SK-N-SH (cell line): ENCODE measurements at regions not wholly inside any gene's neighbourhood (a gene's known extent, or its start where the extent isn't known, plus 50 kb on each side); places are given as distances from the start of the nearest gene placed in this dataset.
"Not testable (repeated sequence)": the region's sequence is repeated elsewhere in the genome, so short reads cannot be mapped to it uniquely, and the experiment has no call there.

Experiments
- CTCF ChIA-PET: fragments of 300-600, 350-600 bp; formaldehyde crosslinking; extraction: SDS; loops from one replicate; lab custom pipeline; 2021; lab: Yijun Ruan, JAX
- POLR2A ChIA-PET: fragments of 350-600 bp; sonication (Branson Sonifier 250); formaldehyde crosslinking; extraction: SDS; loops from one replicate; lab custom pipeline; 2020; ENCODE audit warnings: antibody characterized with exemption, inconsistent platforms; lab: Yijun Ruan, JAX
- DNase-seq: peaks from one replicate; pipeline ENCODE4 v3.0.0; 2012
- H2AFZ ChIP-seq: fragments of 200-600 bp; sonication (generic); 2 replicates; pipeline ENCODE4 v1.8.1; 2016; ENCODE audit warnings: antibody characterized with exemption, mild to moderate bottlenecking, low read depth
- H3F3A ChIP-seq: fragments of 200-600 bp; sonication (generic); replicated peaks from 2 replicates; pipeline ENCODE3; 2016; ENCODE audit warnings: antibody characterized with exemption, mild to moderate bottlenecking; ENCODE audit not compliant: insufficient read depth
- H3K27ac ChIP-seq, 2 experiments: fragments of 200-500 bp in 1 of 2; fragments of 200-600 bp in 1 of 2; sonication (Bioruptor generic) in 1 of 2; sonication (generic), shearing (Covaris generic) in 1 of 2; 2 replicates each; pipeline versions ENCODE4 v1.5.1 to v1.6.1; 2014 to 2016; ENCODE audit warnings: low read depth in 2 of 2, inconsistent platforms in 1 of 2, low read length in 1 of 2, mild to moderate bottlenecking in 1 of 2, mixed read lengths in 1 of 2
- H3K27me3 ChIP-seq: fragments of 200-600 bp; sonication (generic), shearing (Covaris generic); 2 replicates; pipeline ENCODE4 v1.6.1; 2016; ENCODE audit warnings: mixed run types; ENCODE audit not compliant: insufficient read depth
- H3K36me3 ChIP-seq, 2 experiments: fragments of 200-500 bp in 1 of 2; fragments of 200-600 bp in 1 of 2; sonication (Bioruptor generic) in 1 of 2; sonication (generic) in 1 of 2; replicated peaks in 1 of 2; 2 replicates each; pipeline versions ENCODE3 to v1.5.1; 2014 to 2016; ENCODE audit warnings: low read length in 1 of 2, mild to moderate bottlenecking in 1 of 2; ENCODE audit not compliant: insufficient read depth in 2 of 2, control insufficient read depth in 1 of 2
- H3K4me1 ChIP-seq, 2 experiments: fragments of 200-500 bp in 1 of 2; fragments of 200-600 bp in 1 of 2; sonication (Bioruptor generic) in 1 of 2; sonication (generic), shearing (Covaris generic) in 1 of 2; 2 replicates each; pipeline versions ENCODE4 v1.5.1 to v1.6.1; 2014 to 2016; ENCODE audit warnings: low read depth in 1 of 2, low read length in 1 of 2, mixed run types in 1 of 2; ENCODE audit not compliant: insufficient read depth in 2 of 2, control insufficient read depth in 1 of 2
- H3K4me2 ChIP-seq: fragments of 200-600 bp; sonication (generic), shearing (Covaris generic); 2 replicates; pipeline ENCODE4 v1.6.1; 2017; ENCODE audit warnings: mixed run types
- H3K4me3 ChIP-seq, 2 experiments: fragments of 200-500 bp in 1 of 2; fragments of 200-600 bp in 1 of 2; sonication (Bioruptor generic) in 1 of 2; sonication (generic), shearing (Covaris generic) in 1 of 2; 2 replicates each; pipeline versions ENCODE4 v1.5.1 to v1.8.1; 2014 to 2016; ENCODE audit warnings: low read depth in 2 of 2, inconsistent platforms in 1 of 2, low read length in 1 of 2, mild to moderate bottlenecking in 1 of 2, mixed read lengths in 1 of 2, moderate library complexity in 1 of 2
- H3K79me2 ChIP-seq: fragments of 200-600 bp; sonication (generic); 2 replicates; pipeline ENCODE4 v1.8.1; 2017; ENCODE audit warnings: mild to moderate bottlenecking; ENCODE audit not compliant: insufficient read depth
- H3K9ac ChIP-seq: fragments of 200-600 bp; sonication (generic); 2 replicates; pipeline ENCODE4 v1.6.1; 2017; ENCODE audit warnings: mixed run types
- H3K9me2 ChIP-seq: fragments of 200-600 bp; sonication (generic); 2 replicates; pipeline ENCODE4 v1.6.1; 2017; ENCODE audit warnings: mixed run types
- H3K9me3 ChIP-seq: fragments of 200-600 bp; sonication (generic); 2 replicates; pipeline ENCODE4 v1.6.1; 2017; ENCODE audit warnings: mixed run types, mild to moderate bottlenecking, moderate library complexity
- H4K20me1 ChIP-seq: fragments of 200-600 bp; sonication (generic); 2 replicates; pipeline ENCODE4 v1.6.1; 2017; ENCODE audit warnings: mild to moderate bottlenecking, mixed run types; ENCODE audit not compliant: insufficient read depth
- WGBS: methylation state at CpG from one replicate; pipeline ENCODE4 v1.1.6; 2017; ENCODE audit warnings: low lambda C conversion rate; 5-methylcytosine and 5-hydroxymethylcytosine counted together

DNA sequence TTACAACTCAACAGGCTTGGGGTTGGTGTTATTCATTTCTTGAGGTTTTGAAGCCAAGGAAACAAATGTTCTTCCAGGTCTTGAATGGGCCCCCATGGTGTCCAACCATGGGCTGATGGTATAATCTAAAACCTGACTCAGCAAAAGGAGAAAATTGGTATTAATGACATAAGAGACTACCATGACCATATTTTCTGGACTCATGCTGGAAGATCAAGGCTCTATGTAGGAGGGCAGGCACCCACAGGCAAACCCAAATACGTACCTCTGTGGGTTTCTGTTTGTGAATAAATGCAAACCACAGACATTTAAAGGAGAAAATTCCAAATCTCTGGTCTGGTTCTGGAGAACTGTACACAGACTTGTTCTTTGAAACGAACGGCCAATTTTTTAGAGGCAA lies 135.1 kb upstream of the VOPP1 start:
- H3K4me3 ChIP-seq, H4K20me1 ChIP-seq, H3K36me3 ChIP-seq, H3K9me2 ChIP-seq, POLR2A ChIA-PET, H3K27me3 ChIP-seq, H3K9me3 ChIP-seq, CTCF ChIA-PET, H3K4me1 ChIP-seq, H3K4me2 ChIP-seq, H3K9ac ChIP-seq, DNase-seq, H3K79me2 ChIP-seq, H2AFZ ChIP-seq, H3K27ac ChIP-seq, H3F3A ChIP-seq: not testable (repeated sequence)
- WGBS = 29% methylated on average over 3 of the region's 3 CpGs

DNA sequence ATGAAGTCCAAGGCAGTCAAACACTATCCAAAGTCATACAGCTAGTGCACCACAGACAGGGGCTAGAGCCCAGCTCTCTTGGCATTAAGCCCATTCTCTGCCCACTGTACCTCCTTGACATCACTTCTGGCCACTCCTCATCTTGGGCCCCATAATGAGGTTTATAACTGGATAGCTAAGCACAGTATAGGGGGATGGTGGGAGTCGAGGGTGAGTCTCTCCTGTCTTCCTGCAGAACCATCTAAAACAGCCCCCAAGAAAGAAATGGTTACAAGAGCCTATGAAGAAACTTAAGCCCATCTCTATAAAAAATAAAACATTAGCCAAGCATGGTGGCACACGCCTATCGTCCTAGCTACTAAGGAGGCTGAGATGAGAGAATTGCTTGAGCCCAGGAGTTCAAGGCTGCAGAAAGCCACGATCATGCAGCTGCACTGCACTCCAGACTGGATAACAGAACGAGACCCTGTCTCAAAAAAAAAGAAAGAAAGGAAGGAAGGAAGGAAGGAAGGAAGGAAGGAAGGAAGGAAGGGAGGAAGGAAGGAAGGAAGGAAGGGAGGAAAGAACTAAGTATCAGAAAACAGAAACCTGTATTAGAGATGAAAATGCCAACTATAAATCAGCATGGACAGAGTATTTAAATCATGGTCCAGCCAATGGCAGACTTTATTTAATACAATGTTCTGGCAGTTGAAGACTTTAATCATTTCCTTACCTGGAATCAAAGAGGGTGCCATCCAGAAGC lies 134.3 kb upstream of the VOPP1 start:
- CTCF ChIA-PET, H3K27me3 ChIP-seq, H3K36me3 ChIP-seq, H2AFZ ChIP-seq, H3K4me3 ChIP-seq, H3K79me2 ChIP-seq, H3F3A ChIP-seq, H3K9me2 ChIP-seq, H3K27ac ChIP-seq, DNase-seq, H4K20me1 ChIP-seq, H3K9me3 ChIP-seq, H3K9ac ChIP-seq, H3K4me1 ChIP-seq, POLR2A ChIA-PET, H3K4me2 ChIP-seq: not testable (repeated sequence)
- 16% methylated on average over 5 of the region's 5 CpGs for whole genome bisulfite sequencing

DNA sequence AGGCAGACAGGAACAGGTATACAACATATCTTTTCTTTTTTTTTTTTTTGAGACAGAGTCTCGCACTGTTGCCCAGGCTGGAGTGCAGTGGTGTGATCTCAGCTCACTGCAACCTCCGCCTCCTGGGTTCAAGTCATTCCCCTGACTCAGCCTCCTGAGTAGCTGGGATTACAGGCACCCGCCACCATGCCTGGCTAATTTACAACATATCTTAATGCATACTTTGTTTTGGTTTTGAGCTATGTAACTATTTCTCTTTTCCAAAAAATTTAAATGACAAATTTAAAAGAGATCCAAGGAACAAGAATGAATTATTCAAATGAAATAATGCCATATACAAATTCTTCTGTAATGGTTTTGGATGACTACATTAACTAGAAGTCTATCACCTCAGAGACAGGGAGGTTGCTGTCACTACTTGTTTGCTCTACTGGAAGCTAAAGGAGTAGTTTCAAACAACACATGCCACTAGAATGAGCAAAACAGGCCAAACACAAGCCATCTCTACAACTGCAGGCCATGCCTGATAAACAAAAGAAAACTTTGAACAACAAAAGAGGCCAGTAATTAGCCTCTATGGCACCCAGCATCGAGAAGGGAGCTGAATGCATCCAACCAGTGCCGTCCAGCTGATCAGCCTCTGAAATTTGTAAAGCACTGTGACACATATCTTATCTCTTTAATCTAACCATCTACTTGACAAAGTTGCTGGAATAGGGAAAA lies 133.6 kb upstream of the VOPP1 start:
- 19% methylated on average over 5 of the region's 5 CpGs for WGBS
- POLR2A ChIA-PET, H3K9me3 ChIP-seq: not testable (repeated sequence)

DNA sequence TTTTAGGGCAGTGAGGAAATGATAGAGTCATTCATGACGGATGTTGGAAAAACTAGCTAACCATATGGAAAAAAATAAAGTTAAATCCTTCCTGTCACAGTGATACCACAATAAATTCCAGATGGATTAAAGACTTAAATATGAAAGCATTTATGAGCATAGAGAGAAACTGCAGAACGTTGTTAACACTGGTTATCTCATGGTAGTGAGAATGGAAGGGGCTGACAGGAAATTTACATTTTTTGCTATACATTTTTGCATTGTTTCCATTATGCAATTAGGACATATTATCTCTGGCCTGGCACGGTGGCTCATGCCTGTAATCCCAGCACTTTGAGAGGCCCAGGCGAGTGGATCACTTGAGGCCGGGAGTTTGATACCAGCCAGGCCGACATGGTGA lies 130.5 kb upstream of the VOPP1 start:
- H3K4me3 ChIP-seq, H3K9me3 ChIP-seq, H3F3A ChIP-seq, H3K79me2 ChIP-seq, H2AFZ ChIP-seq, H3K36me3 ChIP-seq, CTCF ChIA-PET, POLR2A ChIA-PET, H3K9me2 ChIP-seq, H3K4me1 ChIP-seq, H3K4me2 ChIP-seq, H3K9ac ChIP-seq, H3K27ac ChIP-seq, H3K27me3 ChIP-seq, H4K20me1 ChIP-seq, DNase-seq: not testable (repeated sequence)
- WGBS = 51% methylated on average over 6 of the region's 6 CpGs

More for the DNA sequence above, 133.6 kb upstream of the VOPP1 start:
- H3K4me2 ChIP-seq, H2AFZ ChIP-seq, H3K9ac ChIP-seq, H3K4me1 ChIP-seq, H3K4me3 ChIP-seq, H3K27ac ChIP-seq, H4K20me1 ChIP-seq, H3K9me2 ChIP-seq, H3K27me3 ChIP-seq, H3F3A ChIP-seq, H3K36me3 ChIP-seq, DNase-seq, CTCF ChIA-PET, H3K79me2 ChIP-seq: not testable (repeated sequence)

DNA sequence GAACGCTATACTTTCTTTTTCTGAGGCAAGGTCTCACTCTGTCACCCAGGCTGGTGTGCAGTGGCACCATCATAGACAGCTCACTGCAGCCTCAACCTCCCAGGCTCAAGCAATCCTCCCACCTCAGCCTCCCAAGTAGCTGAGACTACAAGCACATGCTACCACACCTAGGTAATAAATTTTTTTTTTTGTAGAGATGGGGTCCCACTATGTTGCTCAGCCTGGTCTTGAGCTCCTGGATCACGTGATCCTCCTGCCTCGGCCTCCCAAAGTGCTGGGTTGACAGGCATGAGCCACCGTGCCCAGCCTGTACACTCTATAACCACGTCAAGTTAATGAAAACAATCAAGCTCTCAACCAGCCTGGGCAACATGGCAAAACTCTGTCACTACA lies 127.1 kb upstream of the VOPP1 start:
- POLR2A ChIA-PET, H3K4me1 ChIP-seq, H3K4me3 ChIP-seq, H3K27me3 ChIP-seq, H3K9me2 ChIP-seq, H3F3A ChIP-seq, H4K20me1 ChIP-seq, H3K9ac ChIP-seq, H3K79me2 ChIP-seq, H3K27ac ChIP-seq, H3K36me3 ChIP-seq, DNase-seq, CTCF ChIA-PET, H3K4me2 ChIP-seq, H2AFZ ChIP-seq, H3K9me3 ChIP-seq: not testable (repeated sequence)
- 21% methylated on average over 4 of the region's 5 CpGs for WGBS

DNA sequence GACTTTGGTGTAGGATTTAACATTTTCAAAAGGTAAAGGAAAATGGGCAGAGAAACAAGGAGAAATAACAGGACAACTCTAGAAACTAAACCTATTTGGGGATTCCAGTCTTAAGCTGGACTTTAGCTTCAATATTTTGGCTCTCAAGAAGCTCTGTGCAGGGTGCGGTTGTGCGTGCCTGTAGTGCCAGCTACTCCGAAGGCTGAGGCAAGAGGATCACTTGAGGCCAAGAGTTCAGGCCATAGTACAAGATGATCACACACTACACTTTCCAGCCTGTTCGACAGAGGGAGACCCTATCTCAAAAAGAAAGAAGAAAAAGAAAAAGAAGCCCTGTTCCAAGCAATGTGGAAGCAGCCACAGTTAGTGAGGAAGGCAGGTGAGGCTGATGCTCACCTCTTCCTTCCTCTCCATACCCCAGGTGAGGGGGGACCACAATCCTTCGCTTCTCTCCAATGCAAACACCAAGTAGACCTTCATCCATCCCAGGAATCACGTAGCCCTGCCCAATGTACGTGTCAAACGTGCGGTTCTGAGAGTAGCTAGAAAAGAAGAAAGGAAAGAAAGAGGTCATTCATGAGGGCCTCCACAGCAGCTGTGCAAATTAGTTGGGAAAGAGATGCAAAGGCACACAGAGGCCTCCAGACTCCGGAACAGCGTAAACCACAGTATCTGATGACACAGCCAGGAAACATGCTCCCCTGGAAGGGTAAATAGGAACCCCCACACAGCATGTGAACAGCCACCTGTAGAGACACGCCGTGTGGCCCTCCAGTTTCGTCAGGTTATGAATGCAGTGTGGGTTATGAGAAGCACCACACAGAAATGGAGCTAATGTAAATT lies 126.5 kb upstream of the VOPP1 start:
- H3K79me2 ChIP-seq, DNase-seq, H2AFZ ChIP-seq, CTCF ChIA-PET, H3K9me2 ChIP-seq, POLR2A ChIA-PET, H3K4me3 ChIP-seq, H4K20me1 ChIP-seq, H3K4me2 ChIP-seq, H3K9me3 ChIP-seq, H3K9ac ChIP-seq, H3K4me1 ChIP-seq, H3K36me3 ChIP-seq, H3K27ac ChIP-seq, H3F3A ChIP-seq, H3K27me3 ChIP-seq: not testable (repeated sequence)
- WGBS = 51% methylated on average over 12 of the region's 14 CpGs
